Skeletal muscle tissue (tissue), 3 donors: ENCODE measurements at regions not wholly inside any gene's neighbourhood (a gene's known extent, or its start where the extent isn't known, plus 50 kb on each side); places are given as distances from the start of the nearest gene placed in this dataset.
A peak's percentile ranks its signal among the peaks of the same experiment; 100 is the strongest.

Experiments
- H3K27ac ChIP-seq: one replicate; pipeline ENCODE4 v1.7.0; 2013; ENCODE audit warnings: mild to moderate bottlenecking, low read depth, low read length, inconsistent platforms
- H3K27me3 ChIP-seq, 3 donors: one replicate each; pipeline ENCODE4 v1.7.0; 2013; ENCODE audit warnings: low read length in 3 of 3; ENCODE audit not compliant: control insufficient read depth in 3 of 3, insufficient read depth in 3 of 3
- H3K36me3 ChIP-seq, 3 donors: one replicate each; pipeline ENCODE4 v1.7.0; 2013; ENCODE audit warnings: low read length in 3 of 3; ENCODE audit not compliant: control insufficient read depth in 3 of 3, insufficient read depth in 3 of 3
- H3K4me1 ChIP-seq, 3 donors: one replicate each; pipeline ENCODE4 v1.7.0; 2013; ENCODE audit warnings: low read length in 3 of 3, mild to moderate bottlenecking in 3 of 3; ENCODE audit not compliant: control insufficient read depth in 3 of 3, insufficient read depth in 3 of 3
- H3K4me3 ChIP-seq, 3 donors: one replicate each; pipeline ENCODE4 v1.7.0; 2013; ENCODE audit warnings: low read length in 3 of 3
- H3K9ac ChIP-seq, 3 donors: one replicate each; pipeline ENCODE4 v1.7.0; 2013; ENCODE audit warnings: low read length in 3 of 3, mild to moderate bottlenecking in 3 of 3, moderate library complexity in 2 of 3, low read depth in 1 of 3
- H3K9me3 ChIP-seq, 3 donors: one replicate each; pipeline ENCODE4 v1.7.0; 2013; ENCODE audit warnings: low read length in 3 of 3; ENCODE audit not compliant: control insufficient read depth in 3 of 3
- donor health status: Osteomylitis.

DNA sequence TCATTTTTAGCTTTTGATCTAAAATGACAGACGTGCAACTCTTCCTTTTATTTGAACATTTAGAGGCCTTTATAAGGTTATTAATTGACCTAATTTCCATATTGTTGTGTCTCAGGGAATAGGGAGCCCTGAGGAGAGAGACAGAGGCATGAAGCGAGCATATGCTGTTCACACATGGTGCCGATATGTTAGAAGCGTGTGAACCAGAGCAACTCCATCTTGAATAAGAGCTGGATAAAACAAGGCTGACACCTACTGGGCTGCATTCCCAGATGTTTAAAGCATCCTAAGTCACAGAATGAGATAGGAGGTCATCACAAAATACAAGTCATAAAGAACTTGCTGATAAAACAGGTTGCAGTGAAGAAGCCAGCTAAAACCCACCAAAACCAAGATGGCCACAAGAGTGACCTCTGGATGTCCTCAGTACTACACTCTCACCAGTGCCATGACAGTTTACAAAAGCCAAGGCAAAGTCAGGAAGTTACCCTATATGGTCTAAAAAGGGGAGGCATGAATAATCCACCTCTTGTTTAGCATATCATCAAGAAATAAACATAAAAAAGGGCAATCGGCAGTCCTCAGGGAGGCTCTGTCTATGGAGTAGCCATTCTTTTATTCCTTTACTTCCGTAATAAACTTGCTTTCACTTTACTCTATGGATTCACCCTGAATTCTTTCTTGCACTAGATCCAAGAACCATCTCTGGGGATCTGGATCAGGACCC lies 80.1 kb downstream of the SEC61G start:
- Histone ChIP-seq H3K27me3 (no peaks in the 10 kb centered on the region), H3K9me3 (peaks cover 0 to 3% (median 0%) of the 10 kb centered on the region in 3 donors), H3K4me1 (no peaks in the 10 kb centered on the region), H3K9ac (no peak overlapping the region), H3K36me3 (no peaks in the 10 kb centered on the region), H3K27ac (no peak overlapping the region), H3K4me3 (no peak overlapping the region)

DNA sequence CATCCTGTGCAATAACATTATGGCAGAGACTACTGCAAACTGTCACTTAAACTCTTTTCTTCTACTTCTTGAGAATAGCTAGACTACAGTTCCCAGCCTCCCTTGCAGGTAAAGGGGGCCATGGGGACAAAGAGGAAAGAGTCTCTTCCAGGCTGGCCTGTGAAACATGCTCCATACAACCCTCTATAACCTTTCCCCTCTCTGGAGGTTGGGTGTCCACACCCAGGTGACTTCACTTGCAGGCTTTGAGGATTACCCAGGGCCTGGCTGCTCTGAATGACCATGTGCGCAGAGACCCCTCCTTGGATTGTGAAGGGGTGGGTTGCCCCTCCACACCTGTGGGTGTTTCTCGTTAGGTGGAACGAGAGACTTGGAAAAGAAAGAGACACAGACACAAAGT lies 84.1 kb downstream of the SEC61G start:
- no peak overlapping the region for H3K4me3 ChIP-seq
- H3K27me3 ChIP-seq = peaks cover 0 to 3% (median 0%) of the 10 kb centered on the region in 3 donors
- no peak overlapping the region for H3K27ac ChIP-seq
- no peaks in the 10 kb centered on the region for H3K9me3 ChIP-seq
- no peak overlapping the region for H3K9ac ChIP-seq
- H3K4me1 ChIP-seq = no peaks in the 10 kb centered on the region
- no peaks in the 10 kb centered on the region for H3K36me3 ChIP-seq

DNA sequence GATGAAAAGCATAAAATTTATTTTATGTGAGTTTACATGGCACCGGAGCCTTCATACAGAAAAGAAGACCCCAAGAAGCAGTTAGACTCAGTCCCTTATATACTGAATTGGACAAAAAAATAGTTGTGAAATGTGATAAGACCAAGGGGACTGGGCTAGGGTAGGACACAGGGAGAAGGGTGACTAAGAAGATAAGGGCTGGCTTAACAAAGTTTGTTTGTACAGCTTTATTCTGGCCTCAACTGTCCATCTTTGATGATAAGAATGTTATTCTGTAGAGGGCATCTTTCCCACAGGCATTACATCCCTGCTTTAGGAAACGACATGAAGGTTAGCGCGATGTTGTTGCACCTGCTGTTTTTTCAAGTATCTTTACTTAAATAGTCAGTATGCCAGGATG lies 86.5 kb downstream of the SEC61G start:
- H3K9ac ChIP-seq = no peak overlapping the region
- peaks cover 0 to 3% (median 0%) of the 10 kb centered on the region in 3 donors for H3K27me3 ChIP-seq
- no peaks in the 10 kb centered on the region for H3K9me3 ChIP-seq
- no peak overlapping the region for H3K4me3 ChIP-seq
- H3K4me1 ChIP-seq = no peaks in the 10 kb centered on the region
- H3K27ac ChIP-seq = no peak overlapping the region
- H3K36me3 ChIP-seq = no peaks in the 10 kb centered on the region

DNA sequence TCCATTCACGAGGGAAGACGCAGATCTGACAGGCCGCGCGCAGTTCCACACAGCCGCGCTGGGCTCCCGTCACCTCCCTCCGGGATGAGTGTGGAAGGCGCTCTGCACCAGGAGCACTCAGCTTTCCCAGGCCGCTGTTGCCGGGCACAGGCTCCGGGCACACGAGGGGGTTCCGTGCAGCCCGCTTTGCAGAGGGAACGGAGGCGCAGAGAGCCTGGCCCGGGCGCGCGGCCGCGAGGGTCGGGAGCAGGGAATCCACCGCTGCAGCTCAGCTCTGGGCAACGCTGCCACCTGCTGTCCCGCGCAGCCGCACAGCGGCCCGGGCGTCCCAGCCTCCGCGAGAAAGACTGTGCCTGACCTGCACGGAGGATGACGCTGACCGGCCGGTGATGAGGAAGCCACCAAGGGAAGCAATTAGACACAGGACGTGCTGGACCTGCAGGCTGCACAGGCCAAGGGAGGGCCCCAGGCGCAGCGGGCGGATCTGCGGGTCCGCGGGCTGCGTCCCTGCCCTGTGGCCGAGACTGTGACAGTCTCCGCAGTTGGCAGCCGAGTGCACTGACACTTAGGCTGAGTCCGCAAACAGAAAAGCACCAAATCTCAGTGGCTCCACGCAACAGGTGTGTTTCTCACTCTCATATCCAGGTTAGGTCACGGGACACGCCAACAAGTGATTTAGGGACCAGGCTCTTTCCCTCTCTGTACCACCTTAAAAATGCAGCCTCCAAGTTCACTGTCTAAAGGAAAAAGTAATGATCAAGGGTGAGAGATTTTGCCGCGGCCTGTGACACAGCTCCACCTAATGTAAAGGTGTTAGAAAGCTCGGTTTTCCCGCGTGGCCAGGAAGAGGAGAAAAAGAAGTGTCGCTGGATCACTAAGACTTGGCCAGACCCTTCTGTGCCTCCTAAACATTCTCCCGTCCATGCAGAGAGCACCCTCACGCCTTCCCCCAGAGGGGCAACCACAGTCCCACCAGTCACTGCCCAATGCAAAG lies 94.5 kb downstream of the SEC61G start:
- Histone ChIP-seq H3K9ac (no peak overlapping the region), H3K27me3 (peaks cover 17 to 28% (median 28%) of the 10 kb centered on the region in 3 donors), H3K9me3 (peaks cover 0 to 3% (median 0%) of the 10 kb centered on the region in 3 donors), H3K27ac (no peak overlapping the region), H3K36me3 (no peaks in the 10 kb centered on the region), H3K4me3 (peak overlapping the region in 2 of 3 donors; percentile 36 to 41), H3K4me1 (peaks cover 0 to 3% (median 3%) of the 10 kb centered on the region in 3 donors)

DNA sequence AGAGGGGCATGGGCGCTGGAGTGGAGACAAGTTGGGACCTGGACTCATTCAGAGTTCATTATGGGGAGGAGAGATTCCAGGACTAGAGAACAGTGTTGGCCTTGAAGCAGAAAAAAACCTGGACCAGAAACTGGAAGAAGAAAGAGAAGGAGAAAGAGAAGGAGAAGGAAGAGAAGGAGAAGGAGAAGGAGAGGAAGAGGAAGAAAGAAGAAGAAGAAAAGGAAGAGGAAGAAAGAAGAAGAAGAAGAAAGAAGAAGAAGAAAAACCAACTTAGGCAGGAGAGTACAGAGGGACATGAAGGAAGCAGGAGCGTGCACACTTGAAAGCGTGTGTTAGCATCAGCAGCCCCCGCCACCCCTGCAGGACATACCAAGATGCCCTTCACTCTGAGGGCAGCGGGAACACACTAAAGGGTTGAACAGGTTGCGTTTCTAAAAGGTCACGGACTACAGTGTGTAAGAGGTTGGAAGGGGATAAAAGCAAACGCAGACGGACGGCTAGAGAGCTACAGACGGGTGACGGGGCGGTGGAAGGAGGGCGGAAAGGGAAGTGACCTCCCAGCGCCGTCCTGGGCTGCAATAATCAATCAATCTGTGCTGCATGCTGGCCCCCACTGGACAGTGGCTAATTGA lies 95.3 kb downstream of the SEC61G start:
- Histone ChIP-seq H3K27ac (no peak overlapping the region), H3K4me1 (peaks cover 0 to 3% (median 3%) of the 10 kb centered on the region in 3 donors), H3K36me3 (no peaks in the 10 kb centered on the region), H3K4me3 (peak overlapping the region in 2 of 3 donors; percentile 36 to 41), H3K9ac (no peak overlapping the region), H3K9me3 (peaks cover 0 to 3% (median 0%) of the 10 kb centered on the region in 3 donors), H3K27me3 (peaks cover 17 to 28% (median 28%) of the 10 kb centered on the region in 3 donors)

DNA sequence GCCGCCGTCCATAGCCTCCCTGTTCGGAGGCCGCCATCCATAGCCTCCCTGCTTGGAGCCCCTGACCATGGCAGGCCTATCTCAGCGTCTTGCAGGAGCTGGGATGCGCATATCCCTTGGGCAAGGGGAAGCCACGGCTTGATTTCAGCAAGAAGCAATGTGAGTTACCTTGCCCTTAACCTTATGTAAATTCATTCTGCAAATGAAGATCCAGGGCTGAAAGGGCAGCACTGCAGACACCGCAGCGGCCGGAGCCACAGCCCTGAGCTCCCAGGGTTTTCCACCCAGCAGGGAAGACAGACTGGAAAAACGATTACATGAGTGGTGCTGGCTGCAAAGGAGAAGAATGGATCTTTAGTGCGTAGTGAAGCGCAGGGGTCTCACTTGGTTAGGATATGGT lies 95.8 kb downstream of the SEC61G start:
- Histone ChIP-seq H3K27me3 (peaks cover 17 to 28% (median 28%) of the 10 kb centered on the region in 3 donors), H3K9ac (no peak overlapping the region), H3K9me3 (peaks cover 0 to 3% (median 0%) of the 10 kb centered on the region in 3 donors), H3K4me1 (peaks cover 0 to 3% (median 3%) of the 10 kb centered on the region in 3 donors), H3K27ac (no peak overlapping the region), H3K4me3 (no peak overlapping the region), H3K36me3 (no peaks in the 10 kb centered on the region)

DNA sequence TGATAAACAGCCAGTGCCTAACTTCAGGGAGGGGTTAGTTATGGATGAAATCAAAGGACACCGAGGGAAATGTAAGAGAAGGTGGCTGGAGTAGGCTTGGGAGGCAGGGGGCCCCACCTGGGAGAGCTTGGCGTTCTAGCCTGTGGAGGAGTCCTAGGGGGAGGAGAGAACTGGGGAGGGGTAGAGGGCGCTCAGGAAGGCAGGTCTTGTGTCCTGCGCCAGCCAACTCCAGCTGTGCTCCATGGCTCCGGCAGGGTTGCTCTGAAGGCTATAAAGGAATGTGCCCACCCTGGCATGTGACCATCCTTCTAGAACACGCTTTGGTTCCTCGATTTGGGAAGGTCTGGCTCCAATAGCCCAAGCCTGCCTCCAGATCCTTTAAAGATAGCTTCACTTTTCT lies 96.3 kb downstream of the SEC61G start:
- H3K27ac ChIP-seq = no peak overlapping the region
- peaks cover 0 to 3% (median 0%) of the 10 kb centered on the region in 3 donors for H3K9me3 ChIP-seq
- no peak overlapping the region for H3K4me3 ChIP-seq
- no peaks in the 10 kb centered on the region for H3K36me3 ChIP-seq
- H3K9ac ChIP-seq = no peak overlapping the region
- H3K4me1 ChIP-seq = peaks cover 0 to 3% (median 3%) of the 10 kb centered on the region in 3 donors
- peaks cover 17 to 28% (median 28%) of the 10 kb centered on the region in 3 donors for H3K27me3 ChIP-seq

DNA sequence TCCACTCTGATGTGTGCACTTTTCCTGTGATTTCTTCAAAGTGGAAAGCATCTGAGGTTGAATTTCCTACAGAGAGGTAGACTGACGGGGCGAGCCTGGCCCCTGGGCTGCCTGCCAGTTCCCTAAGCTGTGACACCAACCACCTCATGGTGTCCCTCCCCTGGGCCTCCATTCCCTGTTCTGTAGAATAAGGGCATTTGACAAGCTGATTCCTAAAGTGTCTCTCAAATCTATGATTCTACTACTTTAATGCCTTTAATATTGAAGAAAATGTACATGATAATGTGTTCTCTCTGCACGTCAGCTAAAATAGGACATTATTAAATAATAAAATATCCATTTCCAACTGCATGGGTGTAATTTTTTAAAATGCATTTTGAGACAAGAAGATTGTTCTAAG lies 105.1 kb downstream of the SEC61G start:
- no peaks in the 10 kb centered on the region for H3K9me3 ChIP-seq
- no peak overlapping the region for H3K4me3 ChIP-seq
- no peaks in the 10 kb centered on the region for H3K4me1 ChIP-seq
- no peaks in the 10 kb centered on the region for H3K27me3 ChIP-seq
- H3K9ac ChIP-seq = no peak overlapping the region
- H3K27ac ChIP-seq = no peak overlapping the region
- H3K36me3 ChIP-seq = no peaks in the 10 kb centered on the region

DNA sequence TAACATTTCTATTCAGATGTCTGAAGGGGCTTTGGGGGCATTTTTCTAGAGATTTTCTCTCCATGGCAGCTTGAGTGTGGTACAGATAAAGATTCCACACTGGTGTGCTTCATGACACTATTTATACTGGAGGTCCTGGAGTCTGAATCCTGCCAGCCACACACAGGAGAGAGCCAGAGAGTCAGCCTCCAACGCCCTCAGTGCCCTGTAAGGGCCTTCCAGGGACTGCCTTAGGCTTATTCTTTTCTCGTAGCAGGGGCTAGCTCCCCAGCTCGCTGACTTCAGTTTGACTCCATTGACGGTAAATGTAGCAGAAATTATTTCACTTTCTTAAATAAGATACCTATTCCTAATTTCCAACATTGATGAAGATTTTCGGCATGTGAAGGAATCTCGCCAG lies 100.9 kb downstream of the VSTM2A start:
- Histone ChIP-seq H3K27ac (no peak overlapping the region), H3K4me3 (no peak overlapping the region), H3K9me3 (no peaks in the 10 kb centered on the region)

More for the DNA sequence above, 100.9 kb downstream of the VSTM2A start:
- no peaks in the 10 kb centered on the region for H3K36me3 ChIP-seq
- H3K27me3 ChIP-seq = peaks cover 0 to 2% (median 0%) of the 10 kb centered on the region in 3 donors
- no peaks in the 10 kb centered on the region for H3K4me1 ChIP-seq
- H3K9ac ChIP-seq = no peak overlapping the region
